ENCODE measurements at regions not wholly inside any gene's neighbourhood (a gene's known extent, or its start where the extent isn't known, plus 50 kb on each side); places are given as distances from the start of the nearest gene placed in this dataset.

DNA sequence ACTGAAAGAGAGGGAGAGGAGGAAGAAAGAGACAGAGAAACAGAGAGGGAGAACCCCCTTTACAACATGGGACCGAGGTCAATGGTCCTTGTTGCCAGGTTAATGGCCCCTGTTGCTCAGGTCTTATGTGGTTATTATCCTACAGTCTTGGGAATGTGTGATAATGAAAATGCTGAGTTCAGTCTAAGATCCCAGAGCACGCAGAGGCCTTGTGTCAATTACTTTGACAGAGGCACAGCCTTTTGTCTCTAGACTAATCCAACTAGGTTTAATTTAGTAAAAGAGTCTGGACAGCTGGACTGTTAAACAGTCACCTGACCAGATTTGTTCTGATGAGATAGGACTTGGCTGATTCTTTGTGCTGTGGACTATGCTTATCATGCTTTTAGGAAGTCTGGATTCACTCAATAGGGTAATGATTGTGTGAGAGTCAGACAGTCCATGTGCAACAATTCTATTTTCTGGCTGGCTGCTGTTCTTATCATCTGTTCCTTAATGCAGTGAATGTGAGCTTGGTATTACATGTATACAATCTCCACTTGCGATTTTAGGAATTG lies 157.4 kb upstream of the MAGI2 start:
- no peak overlapping the region for H3K4me3 Mint-ChIP-seq
- Histone ChIP-seq H3K27me3 (ENCODE audit: control insufficient read depth, insufficient read depth, low read length, poor library complexity, severe bottlenecking) (no peaks in the 10 kb centered on the region), H3K9me3 (ENCODE audit: control insufficient read depth, low read length) (no peaks in the 10 kb centered on the region), H3K4me1 (ENCODE audit: control insufficient read depth, insufficient read depth, low read length) (peaks cover 3% of the 10 kb centered on the region), H3K27ac (ENCODE audit: low read depth, low read length) (no peak overlapping the region), H3K36me3 (ENCODE audit: control insufficient read depth, insufficient read depth, low read length) (no peaks in the 10 kb centered on the region), H3K9ac (ENCODE audit: extremely low read depth, low read length, poor library complexity, severe bottlenecking) (no peak overlapping the region), H3K4me3 (ENCODE audit: low read length) (no peak overlapping the region)
- H3K4me1 Mint-ChIP-seq = peaks cover 6% of the 10 kb centered on the region
- H3K27ac Mint-ChIP-seq = no peak overlapping the region
- TF ChIP-seq, protein P1, sequence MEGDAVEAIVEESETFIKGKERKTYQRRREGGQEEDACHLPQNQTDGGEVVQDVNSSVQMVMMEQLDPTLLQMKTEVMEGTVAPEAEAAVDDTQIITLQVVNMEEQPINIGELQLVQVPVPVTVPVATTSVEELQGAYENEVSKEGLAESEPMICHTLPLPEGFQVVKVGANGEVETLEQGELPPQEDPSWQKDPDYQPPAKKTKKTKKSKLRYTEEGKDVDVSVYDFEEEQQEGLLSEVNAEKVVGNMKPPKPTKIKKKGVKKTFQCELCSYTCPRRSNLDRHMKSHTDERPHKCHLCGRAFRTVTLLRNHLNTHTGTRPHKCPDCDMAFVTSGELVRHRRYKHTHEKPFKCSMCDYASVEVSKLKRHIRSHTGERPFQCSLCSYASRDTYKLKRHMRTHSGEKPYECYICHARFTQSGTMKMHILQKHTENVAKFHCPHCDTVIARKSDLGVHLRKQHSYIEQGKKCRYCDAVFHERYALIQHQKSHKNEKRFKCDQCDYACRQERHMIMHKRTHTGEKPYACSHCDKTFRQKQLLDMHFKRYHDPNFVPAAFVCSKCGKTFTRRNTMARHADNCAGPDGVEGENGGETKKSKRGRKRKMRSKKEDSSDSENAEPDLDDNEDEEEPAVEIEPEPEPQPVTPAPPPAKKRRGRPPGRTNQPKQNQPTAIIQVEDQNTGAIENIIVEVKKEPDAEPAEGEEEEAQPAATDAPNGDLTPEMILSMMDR (conservative IDR thresholded peaks at IDR 0.05) = no peak
- H3K27me3 Mint-ChIP-seq (ENCODE audit: insufficient read depth) = no peaks in the 10 kb centered on the region
- WGBS, 2 experiments (ENCODE audit: insufficient coverage in 1 of 2, insufficient read length in 1 of 2) = 89% methylated on average over 3 of the region's 3 CpGs; no CpG with 5 or more reads in 1 of the 2 experiments
- H3K9me3 Mint-ChIP-seq = peaks cover under 1% of the 10 kb centered on the region
- DNase-seq = no peak
- no peaks in the 10 kb centered on the region for H3K36me3 Mint-ChIP-seq (ENCODE audit: low read depth)

DNA sequence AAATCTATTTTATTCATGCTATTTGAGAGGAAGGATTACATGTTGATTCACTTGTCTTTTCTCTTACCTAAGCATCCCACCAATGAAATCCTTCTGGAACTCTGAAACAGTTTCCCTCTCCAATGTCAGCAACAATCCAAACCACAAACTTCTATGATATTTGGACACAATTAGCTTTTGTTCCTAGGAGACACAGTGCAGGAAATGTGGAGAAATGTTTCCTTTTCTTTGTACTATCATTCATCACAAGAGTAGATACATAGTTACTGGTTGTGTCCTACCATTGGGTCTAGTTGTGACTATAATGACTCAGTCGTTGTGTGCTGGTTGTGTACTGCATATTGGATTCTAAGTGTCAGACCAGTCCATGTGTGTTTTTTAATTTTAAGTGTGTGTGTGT lies 156.8 kb upstream of the MAGI2 start:
- DNase-seq = no peak
- Histone ChIP-seq H3K27ac (ENCODE audit: low read depth, low read length) (no peak overlapping the region), H3K27me3 (ENCODE audit: control insufficient read depth, insufficient read depth, low read length, poor library complexity, severe bottlenecking) (no peaks in the 10 kb centered on the region), H3K4me3 (ENCODE audit: low read length) (no peak overlapping the region), H3K4me1 (ENCODE audit: control insufficient read depth, insufficient read depth, low read length) (peaks cover 3% of the 10 kb centered on the region), H3K36me3 (ENCODE audit: control insufficient read depth, insufficient read depth, low read length) (no peaks in the 10 kb centered on the region), H3K9me3 (ENCODE audit: control insufficient read depth, low read length) (no peaks in the 10 kb centered on the region), H3K9ac (ENCODE audit: extremely low read depth, low read length, poor library complexity, severe bottlenecking) (no peak overlapping the region)
- H3K27ac Mint-ChIP-seq = no peak overlapping the region
- H3K4me1 Mint-ChIP-seq = peaks cover 6% of the 10 kb centered on the region
- no peaks in the 10 kb centered on the region for H3K27me3 Mint-ChIP-seq (ENCODE audit: insufficient read depth)
- 97% methylated on average over 1 of the region's 1 CpG; no CpG with 5 or more reads in 1 of the 2 experiments for WGBS, 2 experiments (ENCODE audit: insufficient coverage in 1 of 2, insufficient read length in 1 of 2)
- no peaks in the 10 kb centered on the region for H3K9me3 Mint-ChIP-seq
- TF ChIP-seq, protein P1 (conservative IDR thresholded peaks at IDR 0.05) = no peak
- H3K36me3 Mint-ChIP-seq (ENCODE audit: low read depth) = no peaks in the 10 kb centered on the region
- H3K4me3 Mint-ChIP-seq = no peak overlapping the region

DNA sequence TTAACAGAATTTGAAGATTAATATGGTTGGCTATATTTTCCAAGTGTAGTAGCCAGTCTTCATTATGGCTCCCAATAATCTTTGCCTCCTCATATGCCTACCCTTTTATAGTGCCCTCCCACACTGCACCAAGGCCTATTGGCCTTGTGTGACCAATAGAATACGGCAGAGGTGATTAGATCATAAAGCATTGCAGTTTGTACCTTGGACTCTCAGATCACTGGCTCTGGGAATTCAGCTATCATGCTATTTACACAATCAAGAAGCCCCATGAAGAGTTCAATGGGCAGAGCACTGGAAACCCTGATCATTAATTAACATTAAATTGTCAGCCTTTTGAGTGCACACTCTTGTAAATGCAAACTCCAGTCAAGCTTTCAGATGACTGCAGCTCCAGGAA lies 154.5 kb upstream of the MAGI2 start:
- Mint-ChIP-seq H3K4me1 (peaks cover 2% of the 10 kb centered on the region), H3K36me3 (ENCODE audit: low read depth) (no peaks in the 10 kb centered on the region), H3K27ac (no peak overlapping the region), H3K9me3 (no peaks in the 10 kb centered on the region), H3K27me3 (ENCODE audit: insufficient read depth) (no peaks in the 10 kb centered on the region), H3K4me3 (no peak overlapping the region)
- DNase-seq = no peak
- Histone ChIP-seq H3K4me3 (ENCODE audit: low read length) (no peak overlapping the region), H3K27ac (ENCODE audit: low read depth, low read length) (no peak overlapping the region), H3K9ac (ENCODE audit: extremely low read depth, low read length, poor library complexity, severe bottlenecking) (no peak overlapping the region), H3K27me3 (ENCODE audit: control insufficient read depth, insufficient read depth, low read length, poor library complexity, severe bottlenecking) (no peaks in the 10 kb centered on the region), H3K9me3 (ENCODE audit: control insufficient read depth, low read length) (no peaks in the 10 kb centered on the region), H3K36me3 (ENCODE audit: control insufficient read depth, insufficient read depth, low read length) (no peaks in the 10 kb centered on the region), H3K4me1 (ENCODE audit: control insufficient read depth, insufficient read depth, low read length) (no peaks in the 10 kb centered on the region)
- TF ChIP-seq, protein P1 (conservative IDR thresholded peaks at IDR 0.05) = no peak
- WGBS, 2 experiments (ENCODE audit: insufficient coverage in 1 of 2, insufficient read length in 1 of 2) = 80 to 88% methylated on average over 1 of the region's 1 CpG

Measured in endodermal cell (in vitro differentiated cells).